Liver (tissue), 8 donors: ENCODE measurements at regions not wholly inside any gene's neighbourhood (a gene's known extent, or its start where the extent isn't known, plus 50 kb on each side); places are given as distances from the start of the nearest gene placed in this dataset.

Experiments
- DNase-seq: peaks from one replicate; pipeline ENCODE4 v3.0.0-alpha.2; 2017; ENCODE audit warnings: low spot score
- H3K27ac ChIP-seq, 2 donors: one replicate each; pipeline ENCODE4 v1.7.0; 2013; ENCODE audit warnings: inconsistent platforms in 2 of 2, low read length in 2 of 2, control low read depth in 1 of 2, low read depth in 1 of 2, mild to moderate bottlenecking in 1 of 2
- H3K27me3 ChIP-seq, 4 donors: one replicate each; pipeline versions ENCODE4 v1.6.1 to v1.7.0; 2013; ENCODE audit warnings: low read length in 3 of 4, inconsistent platforms in 1 of 4, mild to moderate bottlenecking in 1 of 4, moderate library complexity in 1 of 4; ENCODE audit not compliant: control insufficient read depth in 4 of 4, insufficient read depth in 4 of 4
- H3K36me3 ChIP-seq, 4 donors: one replicate each; pipeline versions ENCODE4 v1.6.1 to v1.7.0; 2013; ENCODE audit warnings: low read length in 3 of 4, mild to moderate bottlenecking in 3 of 4, low read depth in 1 of 4, moderate library complexity in 1 of 4; ENCODE audit not compliant: control insufficient read depth in 4 of 4, insufficient read depth in 3 of 4
- H3K4me1 ChIP-seq, 4 donors: one replicate each; pipeline versions ENCODE4 v1.6.1 to v1.7.0; 2013; ENCODE audit warnings: low read length in 3 of 4, mild to moderate bottlenecking in 3 of 4, moderate library complexity in 1 of 4; ENCODE audit not compliant: control insufficient read depth in 4 of 4, insufficient read depth in 4 of 4
- H3K4me3 ChIP-seq, 3 donors: one replicate each; pipeline versions ENCODE4 v1.6.1 to v1.7.0; 2013; ENCODE audit warnings: low read length in 3 of 3, control low read depth in 1 of 3, low read depth in 1 of 3, mild to moderate bottlenecking in 1 of 3
- H3K9ac ChIP-seq, 2 donors: one replicate each; pipeline ENCODE4 v1.7.0; 2013; ENCODE audit warnings: low read length in 2 of 2, mild to moderate bottlenecking in 2 of 2, moderate library complexity in 2 of 2, control low read depth in 1 of 2, low read depth in 1 of 2
- H3K9me3 ChIP-seq, 4 donors: one replicate each; pipeline versions ENCODE4 v1.6.1 to v1.7.0; 2013; ENCODE audit warnings: low read length in 3 of 4; ENCODE audit not compliant: control insufficient read depth in 4 of 4
- EGR1 ChIP-seq, 2 donors: IDR thresholded peaks; 2 replicates each; pipeline ENCODE4 v1.6.1; 2016 to 2018; ENCODE audit warnings: antibody characterized with exemption in 2 of 2, low read depth in 2 of 2
- FOXA1 ChIP-seq: IDR thresholded peaks from 2 replicates; pipeline ENCODE4 v1.6.1; 2016; ENCODE audit warnings: antibody characterized with exemption
- FOXA2 ChIP-seq: IDR thresholded peaks from 2 replicates; pipeline ENCODE4 v1.6.1; 2016; ENCODE audit warnings: antibody characterized with exemption
- GABPA ChIP-seq, 2 donors: IDR thresholded peaks in 1 of 2; conservative IDR thresholded peaks in 1 of 2; 2 replicates each; pipeline ENCODE4 v1.6.1; 2016; ENCODE audit warnings: antibody characterized with exemption in 2 of 2, mild to moderate bottlenecking in 1 of 2, moderate library complexity in 1 of 2
- HNF4A ChIP-seq, 2 donors: conservative IDR thresholded peaks; 2 replicates each; pipeline ENCODE4 v1.6.1; 2016; ENCODE audit warnings: antibody characterized with exemption in 2 of 2, mild to moderate bottlenecking in 2 of 2
- HNF4G ChIP-seq: IDR thresholded peaks from 2 replicates; pipeline ENCODE4 v1.6.1; 2016; ENCODE audit warnings: antibody characterized with exemption
- JUND ChIP-seq, 2 donors: IDR thresholded peaks; 2 replicates each; pipeline ENCODE4 v1.6.1; 2016; ENCODE audit warnings: antibody characterized with exemption in 2 of 2
- NR2F2 ChIP-seq: IDR thresholded peaks from 2 replicates; pipeline ENCODE4 v1.6.1; 2016; ENCODE audit warnings: antibody characterized with exemption
- RAD21 ChIP-seq, 2 donors: IDR thresholded peaks; 2 replicates each; pipeline ENCODE4 v1.6.1; 2016; ENCODE audit warnings: antibody characterized with exemption in 2 of 2, mild to moderate bottlenecking in 2 of 2
- REST ChIP-seq: IDR thresholded peaks from 2 replicates; pipeline ENCODE4 v1.6.1; 2016; ENCODE audit warnings: antibody characterized with exemption, mild to moderate bottlenecking
- RXRA ChIP-seq, 2 donors: IDR thresholded peaks; 2 replicates each; pipeline ENCODE4 v1.6.1; 2017 to 2018; ENCODE audit warnings: antibody characterized with exemption in 2 of 2, mild to moderate bottlenecking in 1 of 2
- SP1 ChIP-seq: IDR thresholded peaks from 2 replicates; pipeline ENCODE4 v1.6.1; 2018; ENCODE audit warnings: antibody characterized with exemption, mild to moderate bottlenecking
- TAF1 ChIP-seq: conservative IDR thresholded peaks from 2 replicates; pipeline ENCODE4 v1.6.1; 2016; ENCODE audit warnings: antibody characterized with exemption, mild to moderate bottlenecking
- YY1 ChIP-seq: IDR thresholded peaks from 2 replicates; pipeline ENCODE4 v1.6.1; 2016; ENCODE audit warnings: antibody characterized with exemption, mild to moderate bottlenecking
- ZBTB33 ChIP-seq: IDR thresholded peaks from 2 replicates; pipeline ENCODE4 v1.6.1; 2016; ENCODE audit warnings: antibody characterized with exemption
- WGBS: extraction: QIAGEN DNeasy Blood & Tissue Kit; methylation state at CpG from one replicate; pipeline ENCODE4 v1.1.7; 2013; 5-methylcytosine and 5-hydroxymethylcytosine counted together
- TF ChIP-seq, protein P1 (sequence below): IDR thresholded peaks from 2 replicates; pipeline ENCODE4 v1.6.1; 2016; ENCODE audit warnings: antibody characterized with exemption
- TF ChIP-seq, protein P2 (sequence below): fragments of 150-350 bp; IDR thresholded peaks from 2 replicates; pipeline ENCODE4 v1.5.1; 2017; ENCODE audit warnings: improper control_type of control experiment, low read depth, low read length; ENCODE audit not compliant: missing input control
- donor health status: healthy.
- donor health status: healthy.
- donor health status: healthy.
- donor health status: healthy.
- donor health status: healthy.

- H3K4me1 ChIP-seq: no peaks in the 10 kb centered on the region
- no peaks in the 10 kb centered on the region for H3K9me3 ChIP-seq
- H3K27me3 ChIP-seq: no peaks in the 10 kb centered on the region
- TF ChIP-seq HNF4A (conservative IDR thresholded peaks at IDR 0.05) (no peak), RXRA (IDR thresholded peaks at IDR 0.05) (no peak), YY1 (no peak), RAD21 (IDR thresholded peaks at IDR 0.05) (no peak), NR2F2 (no peak)
- no peak overlapping the region for H3K27ac ChIP-seq
- no peak overlapping the region for H3K9ac ChIP-seq
- no peaks in the 10 kb centered on the region for H3K36me3 ChIP-seq
- no peak for DNase-seq
- H3K4me3 ChIP-seq: no peak overlapping the region
Observed at GRCh38 chr1:222373216-222373615, 174.7 kb downstream of the HHIPL2 start.

DNA sequence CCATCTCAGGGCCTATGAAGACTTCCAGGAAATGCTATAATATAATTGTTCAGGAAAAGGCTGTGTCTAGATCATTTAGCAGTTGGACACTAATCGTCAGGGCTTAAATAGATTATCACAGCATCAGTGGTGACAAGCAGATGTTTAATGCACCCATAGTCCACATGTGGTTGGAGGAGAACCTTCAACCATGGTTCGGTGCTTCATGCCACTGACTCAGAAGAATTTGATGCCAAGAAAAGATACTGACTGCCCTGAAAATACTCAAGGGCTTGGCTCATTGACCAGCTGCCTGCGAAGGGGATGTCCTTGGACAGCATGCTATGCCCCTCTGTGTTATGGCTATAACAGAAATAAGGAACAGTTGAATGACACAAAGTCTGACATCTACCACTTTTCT, 175.7 kb downstream of the HHIPL2 start:
- H3K9me3 ChIP-seq: no peaks in the 10 kb centered on the region
- no peaks in the 10 kb centered on the region for H3K4me1 ChIP-seq
- no peaks in the 10 kb centered on the region for H3K27me3 ChIP-seq
- H3K27ac ChIP-seq: no peak overlapping the region
- H3K36me3 ChIP-seq: no peaks in the 10 kb centered on the region
- 70% methylated on average over 3 of the region's 3 CpGs for WGBS
- no peak for TF ChIP-seq FOXA1
- no peak for TF ChIP-seq NR2F2
- no peak for TF ChIP-seq REST
- TF ChIP-seq, protein P1, sequence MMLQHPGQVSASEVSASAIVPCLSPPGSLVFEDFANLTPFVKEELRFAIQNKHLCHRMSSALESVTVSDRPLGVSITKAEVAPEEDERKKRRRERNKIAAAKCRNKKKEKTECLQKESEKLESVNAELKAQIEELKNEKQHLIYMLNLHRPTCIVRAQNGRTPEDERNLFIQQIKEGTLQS: no peak
- no peak for TF ChIP-seq FOXA2
- no peak for TF ChIP-seq RAD21 (IDR thresholded peaks at IDR 0.05)
- no peak for TF ChIP-seq RXRA (IDR thresholded peaks at IDR 0.05)
- TF ChIP-seq EGR1 (IDR thresholded peaks at IDR 0.05; ENCODE audit: low read depth in 2 of 2): no peak
- no peak for TF ChIP-seq HNF4A (conservative IDR thresholded peaks at IDR 0.05)
- no peak for TF ChIP-seq SP1
- TF ChIP-seq ZBTB33: no peak
- TF ChIP-seq YY1: no peak
- TF ChIP-seq GABPA (IDR thresholded peaks at IDR 0.05 in 1 of 2, conservative IDR thresholded peaks at IDR 0.05 in 1 of 2): no peak
- TF ChIP-seq, protein P2, sequence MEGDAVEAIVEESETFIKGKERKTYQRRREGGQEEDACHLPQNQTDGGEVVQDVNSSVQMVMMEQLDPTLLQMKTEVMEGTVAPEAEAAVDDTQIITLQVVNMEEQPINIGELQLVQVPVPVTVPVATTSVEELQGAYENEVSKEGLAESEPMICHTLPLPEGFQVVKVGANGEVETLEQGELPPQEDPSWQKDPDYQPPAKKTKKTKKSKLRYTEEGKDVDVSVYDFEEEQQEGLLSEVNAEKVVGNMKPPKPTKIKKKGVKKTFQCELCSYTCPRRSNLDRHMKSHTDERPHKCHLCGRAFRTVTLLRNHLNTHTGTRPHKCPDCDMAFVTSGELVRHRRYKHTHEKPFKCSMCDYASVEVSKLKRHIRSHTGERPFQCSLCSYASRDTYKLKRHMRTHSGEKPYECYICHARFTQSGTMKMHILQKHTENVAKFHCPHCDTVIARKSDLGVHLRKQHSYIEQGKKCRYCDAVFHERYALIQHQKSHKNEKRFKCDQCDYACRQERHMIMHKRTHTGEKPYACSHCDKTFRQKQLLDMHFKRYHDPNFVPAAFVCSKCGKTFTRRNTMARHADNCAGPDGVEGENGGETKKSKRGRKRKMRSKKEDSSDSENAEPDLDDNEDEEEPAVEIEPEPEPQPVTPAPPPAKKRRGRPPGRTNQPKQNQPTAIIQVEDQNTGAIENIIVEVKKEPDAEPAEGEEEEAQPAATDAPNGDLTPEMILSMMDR: no peak
- TF ChIP-seq JUND (IDR thresholded peaks at IDR 0.05): no peak
- no peak for TF ChIP-seq TAF1
- no peak for TF ChIP-seq HNF4G
- H3K4me3 ChIP-seq: no peak overlapping the region
- DNase-seq: no peak
- no peak overlapping the region for H3K9ac ChIP-seq
